Prostate gland (tissue), 2 donors: ENCODE measurements at regions not wholly inside any gene's neighbourhood (a gene's known extent, or its start where the extent isn't known, plus 50 kb on each side); places are given as distances from the start of the nearest gene placed in this dataset.

Experiments
- DNase-seq: peaks from one replicate; pipeline ENCODE4 v3.0.0-alpha.2; 2019; ENCODE audit warnings: low spot score
- H3K27ac ChIP-seq, 2 donors: fragments of 200-600 bp; sonication (generic); 2 replicates each; pipeline ENCODE4 v1.5.1; 2017 to 2019
- H3K27me3 ChIP-seq: fragments of 200-600 bp; sonication (generic); replicated peaks from 2 replicates; pipeline ENCODE4 v1.5.1; 2019; ENCODE audit not compliant: insufficient read depth
- H3K36me3 ChIP-seq, 2 donors: fragments of 200-600 bp; sonication (generic); 1 replicate in 1 of 2; 2 replicates in 1 of 2; pipeline versions ENCODE4 v1.5.1 to v1.8.1; 2017 to 2019
- H3K4me1 ChIP-seq: fragments of 200-600 bp; sonication (generic); replicated peaks from 2 replicates; pipeline ENCODE4 v1.5.1; 2019
- H3K4me3 ChIP-seq, 2 donors: fragments of 200-600 bp; sonication (generic); 2 replicates each; pipeline ENCODE4 v1.5.1; 2017 to 2019
- H3K9me3 ChIP-seq: fragments of 200-600 bp; sonication (generic); 2 replicates; pipeline ENCODE4 v1.5.1; 2017
- CTCF ChIP-seq, 4 experiments: fragments of 200-600 bp in 2 of 4; fragments of 450-650 bp in 2 of 4; sonication (generic) in 2 of 4; IDR thresholded peaks; 1 replicate in 3 of 4; 2 replicates in 1 of 4; pipeline ENCODE4 v1.5.1; 2016 to 2019; ENCODE audit warnings: antibody characterized with exemption in 4 of 4, mild to moderate bottlenecking in 2 of 4, moderate library complexity in 2 of 4
- POLR2A ChIP-seq: fragments of 450-650 bp; IDR thresholded peaks from one replicate; pipeline ENCODE4 v1.6.1; 2016; ENCODE audit warnings: antibody characterized with exemption, mild to moderate bottlenecking
- POLR2AphosphoS5 ChIP-seq: sonication (generic); formaldehyde crosslinking; IDR thresholded peaks from one replicate; pipeline ENCODE4 v1.6.1; 2017; ENCODE audit warnings: antibody characterized with exemption
- WGBS: methylation state at CpG from one replicate; pipeline ENCODE4 v1.1.5; 2018; 5-methylcytosine and 5-hydroxymethylcytosine counted together
- intact Hi-C: fragments of 100-400 bp; cut with DNase I; formaldehyde crosslinking; loops from one replicate; pipeline ENCODE4 v1.14.2; 2022

GRCh38 chr20:39603219-39603618, 641.1 kb downstream of the DHX35 start:
- TF ChIP-seq POLR2AphosphoS5, result no peak
- no peak for TF ChIP-seq CTCF (IDR thresholded peaks at IDR 0.05)
- TF ChIP-seq POLR2A, result no peak
- Histone ChIP-seq H3K27ac (no peak overlapping the region), H3K4me3 (no peak overlapping the region), H3K4me1 (no peaks in the 10 kb centered on the region), H3K9me3 (no peaks in the 10 kb centered on the region), H3K27me3 (no peaks in the 10 kb centered on the region), H3K36me3 (no peaks in the 10 kb centered on the region)
- no peak for DNase-seq
- 93% methylated on average over 7 of the region's 7 CpGs for WGBS
- intact Hi-C loops, result no loop called here

GRCh38 chr20:39602649-39603048, 640.5 kb downstream of the DHX35 start:
- DNase-seq, result no peak
- 50% methylated on average over 2 of the region's 2 CpGs for WGBS
- intact Hi-C loops, result no loop called here
- Histone ChIP-seq H3K36me3 (no peaks in the 10 kb centered on the region), H3K4me1 (no peaks in the 10 kb centered on the region), H3K4me3 (no peak overlapping the region), H3K9me3 (no peaks in the 10 kb centered on the region), H3K27me3 (no peaks in the 10 kb centered on the region), H3K27ac (no peak overlapping the region)
- TF ChIP-seq POLR2A, result no peak
- TF ChIP-seq CTCF (IDR thresholded peaks at IDR 0.05), result no peak
- TF ChIP-seq POLR2AphosphoS5, result no peak

GRCh38 chr20:39600871-39601270, 638.7 kb downstream of the DHX35 start:
- Histone ChIP-seq H3K4me1 (no peaks in the 10 kb centered on the region), H3K36me3 (no peaks in the 10 kb centered on the region), H3K27me3 (no peaks in the 10 kb centered on the region), H3K27ac (no peak overlapping the region), H3K4me3 (no peak overlapping the region), H3K9me3 (no peaks in the 10 kb centered on the region)
- TF ChIP-seq POLR2AphosphoS5, result no peak
- no peak for TF ChIP-seq POLR2A
- TF ChIP-seq CTCF (IDR thresholded peaks at IDR 0.05), result no peak
- no peak for DNase-seq
- WGBS, result 72% methylated on average over 3 of the region's 3 CpGs
- intact Hi-C loops, result no loop called here

GRCh38 chr20:39600156-39600555, 638.0 kb downstream of the DHX35 start:
- TF ChIP-seq CTCF (IDR thresholded peaks at IDR 0.05) (no peak), POLR2A (no peak), POLR2AphosphoS5 (no peak)
- DNase-seq, result no peak
- Histone ChIP-seq H3K4me3 (no peak overlapping the region), H3K4me1 (no peaks in the 10 kb centered on the region), H3K27me3 (no peaks in the 10 kb centered on the region), H3K9me3 (no peaks in the 10 kb centered on the region), H3K27ac (no peak overlapping the region), H3K36me3 (no peaks in the 10 kb centered on the region)
- 92% methylated on average over 1 of the region's 1 CpG for WGBS
- intact Hi-C loops, result no loop called here

- Histone ChIP-seq H3K27ac (no peak overlapping the region), H3K27me3 (no peaks in the 10 kb centered on the region), H3K4me3 (no peak overlapping the region), H3K9me3 (no peaks in the 10 kb centered on the region), H3K4me1 (no peaks in the 10 kb centered on the region), H3K36me3 (no peaks in the 10 kb centered on the region)
- no peak for TF ChIP-seq POLR2AphosphoS5
- DNase-seq, result no peak
- intact Hi-C loops, result no loop called here
- 87% methylated on average over 6 of the region's 6 CpGs for WGBS
These were observed 634.4 kb downstream of the DHX35 start for GRCh38 chr20:39596554-39596953.

- TF ChIP-seq POLR2A, result no peak
- TF ChIP-seq CTCF (IDR thresholded peaks at IDR 0.05), result no peak
- no peak for TF ChIP-seq POLR2AphosphoS5
- no peaks in the 10 kb centered on the region for H3K9me3 ChIP-seq
- H3K4me1 ChIP-seq, result no peaks in the 10 kb centered on the region
- WGBS, result 44% methylated on average over 7 of the region's 7 CpGs
- no peaks in the 10 kb centered on the region for H3K36me3 ChIP-seq
- no peak overlapping the region for H3K27ac ChIP-seq
- intact Hi-C loops, result no loop called here
- no peak for DNase-seq
- no peak overlapping the region for H3K4me3 ChIP-seq
- H3K27me3 ChIP-seq, result no peaks in the 10 kb centered on the region
These were observed 630.2 kb downstream of the DHX35 start for GRCh38 chr20:39592371-39592770.
